HS-5 (cell line): ENCODE measurements at regions not wholly inside any gene's neighbourhood (a gene's known extent, or its start where the extent isn't known, plus 50 kb on each side); places are given as distances from the start of the nearest gene placed in this dataset.
A peak's percentile ranks its signal among the peaks of the same experiment; 100 is the strongest.

Source experiments
- DNase-seq: peaks from one replicate; pipeline ENCODE4 v3.0.0-alpha.2; 2012; ENCODE audit warnings: low read depth

- DNase-seq, result no peak
Observed at GRCh38 chr13:36493046-36493445, 60.8 kb downstream of the CCNA1 start.

- DNase-seq, result no peak
Observed at GRCh38 chr13:36495431-36495830, 63.1 kb downstream of the CCNA1 start.

- no peak for DNase-seq
Observed at GRCh38 chr13:36509369-36509768, 77.1 kb downstream of the CCNA1 start.

GRCh38 chr13:36512771-36513170 lies 80.5 kb downstream of the CCNA1 start:
- DNase-seq, result no peak

GRCh38 chr13:36513266-36513665 lies 81.0 kb downstream of the CCNA1 start:
- no peak for DNase-seq

- no peak for DNase-seq
Observed at GRCh38 chr13:36515466-36515865, 83.2 kb downstream of the CCNA1 start.

- DNase-seq, result no peak
Observed at GRCh38 chr13:36516225-36516624, 83.9 kb downstream of the CCNA1 start.

- no peak for DNase-seq
Observed at GRCh38 chr13:36518707-36519106, 86.4 kb downstream of the CCNA1 start.

- no peak for DNase-seq
Observed at GRCh38 chr13:36519432-36519831, 87.1 kb downstream of the CCNA1 start.

GRCh38 chr13:36520111-36520510 lies 87.8 kb downstream of the CCNA1 start:
- DNase-seq, result no peak

- no peak for DNase-seq
Observed at GRCh38 chr13:36526897-36527296, 94.6 kb downstream of the CCNA1 start.

- no peak for DNase-seq
Observed at GRCh38 chr13:36528105-36528504, 95.8 kb downstream of the CCNA1 start.

GRCh38 chr13:36530050-36530789 lies 97.9 kb downstream of the CCNA1 start:
- peak; percentile 6 for DNase-seq

GRCh38 chr13:36530861-36531590 lies 98.7 kb downstream of the CCNA1 start:
- no peak for DNase-seq

- peak; percentile 6 for DNase-seq
Observed at GRCh38 chr13:36531746-36532486, 99.6 kb downstream of the CCNA1 start.

- no peak for DNase-seq
Observed at GRCh38 chr13:36533806-36534205, 101.5 kb downstream of the CCNA1 start.

GRCh38 chr13:36536546-36536945 lies 104.3 kb downstream of the CCNA1 start:
- no peak for DNase-seq

GRCh38 chr13:36543671-36544070 lies 111.4 kb downstream of the CCNA1 start:
- DNase-seq, result no peak

- no peak for DNase-seq
Observed at GRCh38 chr13:36548129-36548528, 115.8 kb downstream of the CCNA1 start.

GRCh38 chr13:36549126-36549702 lies 116.9 kb downstream of the CCNA1 start:
- DNase-seq, result no peak

- no peak for DNase-seq
Observed at GRCh38 chr13:36549755-36550154, 117.5 kb downstream of the CCNA1 start.

GRCh38 chr13:36550177-36550576 lies 117.9 kb downstream of the CCNA1 start:
- DNase-seq, result no peak

GRCh38 chr13:36551445-36551844 lies 119.2 kb downstream of the CCNA1 start:
- DNase-seq, result no peak
